Left kidney (tissue), 1 donor: ENCODE measurements at regions not wholly inside any gene's neighbourhood (a gene's known extent, or its start where the extent isn't known, plus 50 kb on each side); places are given as distances from the start of the nearest gene placed in this dataset.
"Not testable (repeated sequence)": the region's sequence is repeated elsewhere in the genome, so short reads cannot be mapped to it uniquely, and the experiment has no call there.

Experiments used
- DNase-seq: peaks from one replicate; pipeline ENCODE4 v3.0.0-alpha.2; 2013

DNA sequence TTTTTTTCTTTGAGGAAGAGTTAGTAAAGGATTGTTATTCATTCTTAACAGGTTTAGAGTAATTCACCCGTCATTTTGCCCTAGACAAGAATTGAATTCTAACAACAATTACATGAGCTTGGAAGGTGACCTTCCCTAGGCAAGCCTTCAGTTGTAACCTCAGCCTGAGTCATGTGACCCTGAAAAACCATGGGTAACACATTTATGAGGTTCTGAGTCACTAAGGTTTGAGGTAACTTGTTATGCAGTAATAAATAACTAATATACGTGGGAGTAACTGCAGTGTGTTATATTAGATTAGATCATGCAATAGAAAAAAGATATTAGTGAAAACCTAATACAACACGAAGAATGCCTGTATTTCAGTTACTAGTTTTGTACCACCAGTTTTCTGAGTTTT lies 237.6 kb upstream of the NDN start:
- DNase-seq, result no peak

DNA sequence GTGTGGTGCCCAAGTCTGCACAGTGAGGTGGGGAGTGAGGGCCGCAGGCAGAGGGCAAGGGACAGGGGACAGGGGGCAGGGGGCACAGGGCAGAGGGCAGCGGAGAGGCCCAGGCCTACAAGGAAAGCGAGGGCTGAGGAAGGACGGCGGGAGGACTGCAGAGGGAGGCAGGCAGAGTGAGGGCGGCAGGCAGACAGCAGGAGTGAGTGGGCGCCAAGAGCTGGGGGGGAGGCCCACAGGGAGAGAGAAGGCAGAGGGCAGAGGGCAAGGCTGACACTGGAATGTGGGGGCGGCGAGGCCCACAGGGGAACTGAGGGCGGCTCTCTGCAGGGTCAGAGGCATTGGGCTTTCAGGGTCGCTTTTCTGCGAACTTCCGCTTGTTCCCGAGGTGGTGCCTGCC lies 267.8 kb upstream of the NDN start:
- DNase-seq, result no peak

DNA sequence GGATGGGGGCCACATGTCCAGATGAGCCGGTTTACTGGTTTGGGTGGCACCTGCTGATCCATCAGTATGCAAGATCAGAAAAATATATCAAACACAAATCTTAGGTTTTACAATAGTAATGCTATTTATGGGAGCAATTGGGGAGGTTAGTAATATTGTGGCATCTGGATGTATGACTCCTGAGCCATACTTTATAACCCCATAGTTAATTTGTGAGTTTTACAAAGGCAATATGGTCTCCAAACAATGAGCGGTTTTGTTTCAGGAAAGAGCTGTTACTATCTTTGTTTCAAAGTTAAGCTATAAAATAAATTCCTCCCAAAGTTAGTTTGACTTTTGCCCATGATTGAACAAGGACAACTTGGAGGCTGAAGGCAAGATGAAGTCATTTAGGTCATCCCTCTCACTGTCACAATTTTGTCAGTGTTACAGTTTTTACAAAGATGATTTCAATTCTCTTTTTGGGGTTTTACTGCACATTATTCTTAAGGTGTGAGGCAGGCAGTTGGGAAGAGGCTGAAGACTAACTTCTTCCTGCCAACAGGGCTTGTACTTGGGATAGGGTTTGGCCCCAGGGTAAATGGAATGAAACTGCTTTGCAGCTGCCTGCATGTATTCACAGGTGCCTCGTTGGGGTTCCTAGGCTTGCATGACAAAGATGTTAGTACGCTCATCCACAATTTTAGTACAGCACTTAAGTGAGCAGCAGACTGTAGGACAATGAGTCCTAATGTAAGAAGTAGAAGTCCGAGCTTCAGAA lies 296.6 kb upstream of the NDN start:
- DNase-seq, result no peak

DNA sequence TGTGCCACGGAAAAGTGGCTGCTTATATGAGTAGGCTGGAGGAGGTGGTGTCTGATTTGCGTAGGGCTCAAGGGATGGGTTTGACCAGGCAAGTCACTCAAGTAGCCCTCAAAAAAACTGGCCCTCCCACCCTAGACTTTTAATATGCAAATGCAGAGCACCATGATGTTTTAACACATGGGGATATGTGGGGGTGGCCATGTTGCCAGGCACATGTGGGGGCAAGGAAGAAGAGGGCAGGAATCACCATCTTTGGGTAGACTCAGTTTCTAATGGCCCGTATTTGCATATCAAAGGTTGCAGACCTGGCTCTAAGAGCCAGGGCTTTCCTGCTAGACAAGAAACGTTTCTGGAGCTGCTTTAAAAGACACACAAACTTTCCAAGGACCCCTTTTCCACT lies 307.2 kb upstream of the NDN start:
- no peak for DNase-seq

DNA sequence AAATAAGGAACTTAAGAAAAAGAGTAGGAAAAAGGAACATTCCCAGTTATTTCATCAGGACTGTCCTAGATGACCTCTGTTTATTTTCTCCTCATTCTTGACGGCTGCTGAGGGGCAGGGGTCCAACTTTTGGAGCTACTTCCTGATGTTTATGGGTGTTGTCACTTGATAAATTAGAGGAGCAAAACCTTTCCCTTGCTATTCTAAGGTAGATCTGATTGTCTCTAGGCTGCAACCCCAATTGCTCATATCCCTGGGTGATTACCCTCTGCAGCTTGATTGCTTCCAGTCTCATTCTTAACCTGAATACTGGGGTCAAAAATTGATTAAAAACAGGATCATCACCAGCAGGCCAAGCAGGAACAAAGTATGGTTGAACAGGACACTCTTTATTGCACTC lies 311.0 kb upstream of the NDN start:
- DNase-seq, result no peak

DNA sequence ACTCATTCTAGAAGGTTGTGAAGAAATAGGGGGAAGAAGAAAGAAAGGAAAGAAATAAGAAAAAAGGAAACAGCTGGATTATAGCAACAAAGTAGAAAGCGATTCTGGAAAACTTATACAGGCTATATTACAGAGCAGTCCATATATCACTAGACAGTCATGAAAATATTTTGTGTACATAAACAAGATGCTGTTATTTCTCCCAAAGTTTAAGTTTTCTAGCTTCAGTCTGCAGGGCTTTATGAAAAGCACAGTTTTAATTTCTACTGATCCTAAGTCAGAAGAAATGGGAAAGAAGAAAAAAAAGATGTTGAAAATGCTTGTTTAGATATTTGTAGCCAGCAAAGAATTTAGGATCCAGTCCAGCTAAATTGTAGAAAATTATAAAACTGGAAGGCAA lies 321.4 kb upstream of the NDN start:
- no peak for DNase-seq

DNA sequence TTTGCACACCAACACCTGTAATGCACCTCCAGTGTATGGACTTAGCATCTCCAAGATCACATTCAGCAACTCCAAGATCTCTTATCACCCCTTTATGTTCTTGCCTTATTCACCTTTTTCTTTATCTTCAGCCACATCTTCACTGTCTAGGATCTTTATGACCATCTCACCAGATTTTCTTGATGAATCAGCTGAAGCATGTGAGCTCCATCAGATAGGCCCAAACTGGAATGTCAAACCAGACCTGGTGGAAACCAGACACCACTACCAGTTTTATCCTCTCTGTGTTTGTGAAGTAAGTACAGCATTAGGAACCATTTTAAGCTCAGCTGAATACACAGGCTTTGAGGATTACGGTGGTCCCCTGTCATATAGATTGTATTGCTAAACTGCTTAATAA lies 330.4 kb upstream of the NDN start:
- no peak for DNase-seq

DNA sequence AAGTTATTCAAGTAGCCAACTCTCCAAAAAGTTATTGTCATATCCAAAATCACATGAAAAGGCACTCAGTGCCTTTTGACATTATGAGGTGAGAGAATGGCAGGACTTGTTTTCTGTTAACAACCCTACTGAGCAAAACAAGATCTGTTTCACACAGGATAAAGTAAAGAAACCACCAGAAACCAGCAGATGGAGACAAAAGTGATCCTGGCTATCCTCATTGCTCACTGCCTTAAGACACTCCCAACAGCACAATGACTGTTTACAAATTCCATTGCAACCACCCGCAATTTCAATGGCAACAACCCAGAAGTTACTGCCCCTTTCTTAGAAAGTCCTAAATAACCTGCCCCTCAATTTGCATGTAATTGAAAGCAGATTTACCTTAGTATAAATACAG lies 352.6 kb upstream of the NDN start:
- no peak for DNase-seq

DNA sequence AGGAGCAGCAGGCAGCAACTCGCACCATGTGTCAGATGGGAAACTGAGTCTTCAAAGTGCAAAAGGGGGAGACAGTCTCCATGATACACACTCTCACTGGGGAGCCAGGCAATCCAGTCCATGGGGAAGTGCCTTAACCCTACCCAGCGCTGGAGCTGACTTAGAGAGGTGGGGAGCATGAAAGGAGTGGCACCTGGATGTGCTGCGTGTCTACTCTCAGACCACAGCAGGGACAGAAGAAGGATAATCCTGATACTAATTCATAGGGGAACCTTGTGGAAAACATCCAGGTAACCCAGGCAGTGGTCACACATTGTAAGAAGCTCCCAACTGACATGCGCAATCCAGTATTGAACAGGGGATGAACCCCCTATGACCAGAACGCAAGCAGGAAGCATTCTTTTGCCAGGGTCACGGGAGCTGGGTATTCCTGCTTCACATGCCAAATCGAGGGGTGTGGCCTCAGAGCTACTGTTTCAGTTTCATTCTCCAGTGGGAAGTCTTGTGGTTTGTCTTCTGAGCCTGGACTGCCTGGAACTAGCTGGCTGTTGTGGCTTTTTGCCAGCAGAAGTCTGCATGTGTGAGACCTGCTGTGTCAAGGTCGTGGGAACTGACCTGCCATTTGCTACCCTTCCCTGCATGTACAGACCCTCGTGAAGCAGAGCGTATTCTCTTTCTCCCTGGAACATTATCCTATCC lies 367.6 kb upstream of the NDN start:
- no peak for DNase-seq

DNA sequence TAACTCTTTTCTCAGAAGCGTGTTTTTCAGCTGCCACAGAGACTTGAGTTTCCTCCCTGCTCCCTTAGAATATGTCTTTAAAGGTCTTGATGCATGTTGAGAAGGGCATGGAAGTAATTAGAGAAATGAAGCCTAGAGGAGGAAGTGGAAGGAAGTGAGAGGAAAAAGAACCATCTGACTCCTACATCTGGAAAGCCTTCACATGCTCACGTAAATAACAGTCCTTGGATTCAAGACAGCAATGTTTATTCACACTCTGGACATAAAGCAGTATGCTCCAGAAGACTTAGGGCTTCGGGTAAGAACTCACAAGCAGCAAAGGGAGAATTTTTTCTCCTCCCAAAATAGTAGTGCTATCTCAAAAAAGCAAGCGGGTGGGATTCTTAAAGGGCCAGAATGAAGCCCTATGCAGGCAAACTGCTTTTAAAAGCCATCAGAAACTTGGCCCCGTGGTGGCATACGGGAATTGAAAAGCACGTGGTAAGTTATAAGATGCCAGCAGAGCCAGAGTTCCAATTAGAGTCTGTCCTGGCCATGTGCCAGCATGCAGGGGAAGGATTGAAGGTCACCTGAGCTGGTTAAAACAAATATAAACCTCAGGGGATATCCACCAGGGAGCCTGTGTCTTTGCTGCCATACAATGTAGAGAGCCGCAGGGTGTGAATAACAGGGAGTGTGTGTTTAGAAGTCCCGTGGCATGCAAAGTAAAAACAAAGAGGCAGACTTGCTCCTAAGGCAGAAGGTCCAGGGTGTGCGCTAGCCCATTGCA lies 380.8 kb upstream of the NDN start:
- DNase-seq, result no peak

DNA sequence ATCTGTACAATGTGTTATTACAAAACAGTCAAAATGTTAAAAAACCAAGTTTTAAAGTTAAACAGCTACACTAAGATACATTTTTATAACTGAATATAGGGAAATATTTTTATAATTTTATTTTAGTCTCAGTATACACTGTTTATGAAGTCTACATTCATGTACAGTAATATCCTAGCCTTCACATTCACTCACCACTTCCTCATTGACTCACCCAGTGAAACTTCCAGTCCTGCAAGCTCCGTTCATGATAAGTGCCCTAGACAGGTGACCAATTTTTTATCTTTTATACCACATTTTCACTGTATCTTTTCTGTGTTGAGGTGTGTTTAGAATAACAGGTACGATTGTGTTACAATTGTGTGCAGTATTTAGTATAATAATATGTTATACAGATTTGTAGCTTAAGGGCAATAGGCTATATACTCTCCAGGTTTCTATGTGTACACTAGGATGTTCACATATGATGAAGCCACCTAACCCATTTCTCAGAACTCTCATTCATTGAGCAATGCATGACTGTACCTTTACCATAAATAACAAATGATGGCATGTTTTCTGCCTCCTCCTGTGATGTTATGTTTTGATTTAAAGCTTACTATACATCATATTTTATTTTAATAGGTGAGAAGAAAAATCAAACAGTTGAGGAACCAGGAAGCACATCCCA lies 388.4 kb upstream of the NDN start:
- no peak for DNase-seq

DNA sequence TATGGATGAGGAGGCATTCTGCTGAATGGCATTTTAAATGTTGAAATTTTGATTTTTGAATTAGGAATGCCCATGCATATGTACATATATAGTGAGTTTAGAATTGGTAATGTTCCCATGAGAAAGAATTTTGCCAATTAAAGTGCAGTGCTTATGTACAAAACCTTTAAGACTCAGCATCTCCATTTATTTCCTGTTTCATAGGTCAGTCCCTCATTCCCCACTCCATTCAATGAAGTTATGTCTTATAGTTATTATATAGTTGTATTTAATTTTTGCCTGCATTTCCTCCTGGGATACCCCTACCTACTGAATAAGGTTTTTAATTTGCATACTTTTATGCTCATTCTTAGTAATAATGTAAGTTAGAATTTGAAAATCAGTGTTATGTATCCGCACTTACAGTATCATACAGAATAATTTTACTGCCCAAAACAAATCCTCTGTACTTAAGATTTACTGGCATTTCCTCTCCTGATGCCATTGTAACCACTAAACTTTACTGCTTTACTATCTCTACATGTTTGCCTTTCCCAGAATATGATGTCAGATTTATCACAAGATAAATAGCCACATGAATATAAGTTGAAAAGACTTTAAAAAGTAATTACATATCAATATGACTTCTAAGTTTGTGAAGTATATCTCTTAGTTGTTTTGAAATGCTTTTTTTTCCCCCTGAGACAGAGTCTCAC lies 389.1 kb upstream of the NDN start:
- DNase-seq, result no peak

DNA sequence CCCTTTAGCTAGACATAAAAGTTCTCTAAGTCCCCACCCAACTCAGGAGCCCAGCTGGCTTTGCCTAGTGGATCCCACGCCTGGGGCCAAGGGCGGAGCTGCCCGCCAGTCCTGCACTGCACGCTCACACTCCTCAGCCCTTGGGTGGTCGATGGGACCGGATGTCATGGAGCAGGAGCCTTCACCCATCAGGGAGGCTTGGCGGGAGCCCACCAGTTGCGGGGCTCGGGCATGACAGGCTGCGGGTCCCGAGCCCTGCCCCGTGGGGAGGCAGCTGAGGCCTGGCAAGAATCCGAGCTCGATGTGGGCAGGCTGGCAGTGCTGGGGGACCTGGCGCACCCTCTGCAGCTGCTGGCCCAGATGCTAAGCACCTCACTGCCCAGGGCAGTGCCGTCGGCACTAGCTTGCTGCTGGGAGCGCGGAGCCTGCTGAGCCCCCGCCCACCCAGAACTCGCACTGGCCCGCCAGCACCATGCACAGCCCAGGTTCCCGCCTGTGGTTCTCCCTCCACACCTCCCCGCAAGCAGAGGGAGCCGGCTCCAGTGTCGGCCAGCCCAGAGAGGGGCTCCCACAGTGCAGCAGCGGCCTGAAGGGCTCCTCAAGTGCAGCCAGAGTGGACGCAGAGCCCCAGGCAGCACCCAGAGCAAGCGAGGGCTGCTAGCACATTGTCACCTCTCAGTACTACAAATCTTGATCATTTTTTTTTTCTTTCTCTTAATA lies 391.4 kb upstream of the NDN start:
- DNase-seq, result no peak

DNA sequence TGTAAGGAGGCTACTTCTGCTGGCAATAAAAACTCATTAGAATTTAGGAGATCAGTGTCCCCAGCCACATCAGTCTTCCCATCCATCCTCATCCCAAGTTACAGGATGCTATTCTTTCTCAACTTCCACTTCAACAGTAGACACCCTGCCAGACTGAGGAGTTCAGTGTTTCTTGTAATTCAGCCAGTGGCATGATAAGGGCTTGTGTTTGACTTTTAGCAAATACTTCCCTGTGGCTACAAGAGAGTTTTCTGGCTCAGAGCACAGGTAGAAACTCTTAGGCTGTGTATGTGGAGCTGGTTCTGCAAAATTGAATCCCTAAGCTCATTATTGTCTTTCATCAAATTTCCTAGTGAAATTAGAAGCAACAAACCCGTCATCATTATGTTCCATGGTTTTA lies 401.8 kb upstream of the NDN start:
- not testable (repeated sequence) for DNase-seq

DNA sequence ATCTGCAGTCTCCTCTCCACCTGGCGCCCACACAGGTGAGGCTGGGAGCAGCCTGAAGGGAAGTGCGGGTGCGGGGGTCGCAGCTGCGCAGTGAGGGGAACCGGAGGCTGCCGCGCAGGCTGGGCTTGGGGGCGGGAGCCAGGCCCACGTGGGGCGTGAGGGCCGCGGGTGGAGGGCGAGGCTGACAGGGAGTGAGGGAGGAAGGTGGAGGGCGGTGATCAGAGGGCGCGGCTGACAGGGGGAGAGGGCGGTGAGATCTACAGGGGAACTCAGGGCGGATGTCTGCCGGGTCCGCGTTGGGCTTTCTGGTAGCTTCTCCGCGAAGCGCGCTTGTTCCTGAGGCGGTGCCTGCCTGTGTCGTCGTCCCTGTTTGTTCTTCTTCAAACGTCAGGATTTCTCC lies 414.4 kb upstream of the NDN start:
- not testable (repeated sequence) for DNase-seq

DNA sequence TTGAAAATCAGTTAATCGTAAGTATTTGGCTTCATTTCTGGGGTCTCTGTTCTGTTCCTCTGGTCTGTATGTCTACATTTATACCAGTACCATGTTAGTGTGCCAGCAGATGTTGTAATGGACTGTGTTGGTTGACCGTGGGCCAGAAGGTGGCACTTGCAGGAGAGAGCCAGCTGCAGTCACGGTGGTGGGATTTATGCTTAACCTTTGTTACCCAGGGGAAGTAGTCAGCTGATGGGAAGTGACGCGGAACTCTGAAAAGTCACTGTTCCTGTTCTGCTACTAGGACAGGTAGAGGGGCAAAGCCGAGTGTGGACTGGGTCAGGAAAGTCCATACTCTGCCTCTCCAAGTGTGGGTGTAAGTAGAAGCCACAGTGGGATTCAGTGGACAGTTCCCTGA lies 420.4 kb upstream of the NDN start:
- DNase-seq, result not testable (repeated sequence)

DNA sequence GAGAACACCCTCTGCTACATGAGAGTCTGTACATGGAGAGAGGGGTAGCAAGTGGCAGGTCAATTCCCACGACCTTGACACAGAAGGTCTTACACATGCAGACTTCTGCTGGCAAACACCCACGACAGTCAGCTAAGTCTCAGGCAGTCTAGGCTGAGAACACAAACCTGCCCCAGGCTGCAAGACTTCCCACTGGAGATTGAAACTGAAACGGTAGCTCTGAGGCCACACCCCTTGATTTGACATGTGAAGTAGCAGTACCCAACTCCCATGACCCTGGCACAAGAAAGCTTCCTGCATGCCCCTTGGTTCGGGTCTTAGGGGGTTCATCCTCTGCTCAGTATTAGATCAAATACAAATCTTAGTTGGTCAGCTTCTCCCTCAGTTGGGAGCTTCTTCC lies 420.8 kb upstream of the NDN start:
- not testable (repeated sequence) for DNase-seq

DNA sequence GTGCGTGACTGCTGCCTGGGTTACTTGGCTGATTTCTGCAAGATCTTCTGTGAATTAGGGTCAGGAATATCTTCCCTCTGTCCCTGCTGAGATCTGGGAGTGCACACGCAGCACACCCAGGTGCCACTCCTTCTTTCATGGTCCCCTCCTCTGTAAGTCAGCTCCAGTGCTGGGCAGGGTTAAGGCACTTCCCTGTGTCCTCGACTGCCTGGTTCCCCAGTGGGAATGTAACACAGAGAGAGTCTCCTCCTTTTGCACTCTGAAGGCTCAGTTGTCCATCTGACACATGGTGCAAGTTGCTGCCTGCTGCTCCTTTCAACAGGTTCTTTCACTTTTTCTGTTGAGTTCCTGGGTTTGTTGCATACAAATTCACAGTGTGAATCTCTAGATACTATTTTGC lies 421.2 kb upstream of the NDN start:
- DNase-seq, result not testable (repeated sequence)

DNA sequence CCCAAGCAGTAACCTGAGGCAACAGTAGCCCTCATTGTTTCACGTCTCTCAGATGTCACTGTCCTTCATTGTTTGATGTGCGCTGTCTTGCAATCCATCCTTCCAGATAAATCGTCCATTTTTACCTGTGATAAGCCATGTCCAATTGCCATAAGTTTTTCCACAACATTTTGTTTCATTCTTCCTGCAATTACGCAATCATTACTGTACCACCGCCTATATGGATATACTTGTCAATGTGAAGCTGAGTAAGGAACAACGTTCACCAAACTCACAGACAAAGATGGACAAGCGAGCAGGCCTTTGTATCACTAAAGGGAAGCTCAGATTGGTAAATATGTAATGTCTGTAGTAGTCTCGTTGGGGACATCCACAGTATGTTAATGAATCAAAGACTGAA lies 452.5 kb upstream of the NDN start:
- DNase-seq, result not testable (repeated sequence)

DNA sequence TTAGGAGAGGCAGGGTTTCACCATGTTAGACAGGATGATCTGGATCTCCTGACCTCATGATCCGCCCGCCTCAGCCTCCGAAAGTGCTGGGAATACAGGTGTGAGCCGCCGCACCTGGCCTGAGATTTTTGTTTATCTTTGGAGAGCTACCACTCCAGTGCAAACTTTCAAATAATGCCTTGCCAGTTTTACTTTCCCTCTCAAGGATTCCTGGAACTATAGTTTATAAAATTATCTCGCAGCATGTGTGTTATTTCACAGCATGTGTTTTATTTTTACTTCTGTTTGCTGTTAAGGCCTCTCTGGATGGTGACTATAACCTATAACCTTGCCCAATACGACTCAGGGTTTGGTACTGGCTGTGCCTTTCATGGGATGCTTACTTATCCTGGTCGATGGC lies 458.0 kb upstream of the NDN start:
- DNase-seq, result not testable (repeated sequence)

DNA sequence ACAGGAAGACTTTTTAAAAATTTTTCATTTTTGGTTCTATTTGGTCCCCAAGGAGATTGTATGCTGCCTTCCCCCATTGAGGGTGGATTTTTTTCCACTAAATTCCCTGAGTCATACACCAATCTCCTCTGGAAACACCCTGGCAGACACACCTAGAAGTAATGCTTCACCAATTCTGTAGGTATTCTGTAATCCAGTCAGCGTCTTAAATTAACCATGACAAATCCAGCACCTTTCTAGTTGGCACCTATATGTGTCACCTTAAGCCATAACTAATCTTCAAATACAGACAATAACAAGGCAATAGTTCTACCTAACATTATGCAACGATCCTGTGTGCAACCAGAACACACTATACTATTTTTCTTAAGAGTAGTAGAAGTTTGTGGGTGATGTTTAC lies 459.1 kb upstream of the NDN start:
- no peak for DNase-seq
